ENCODE measurements at regions not wholly inside any gene's neighbourhood (a gene's known extent, or its start where the extent isn't known, plus 50 kb on each side); places are given as distances from the start of the nearest gene placed in this dataset.

DNA sequence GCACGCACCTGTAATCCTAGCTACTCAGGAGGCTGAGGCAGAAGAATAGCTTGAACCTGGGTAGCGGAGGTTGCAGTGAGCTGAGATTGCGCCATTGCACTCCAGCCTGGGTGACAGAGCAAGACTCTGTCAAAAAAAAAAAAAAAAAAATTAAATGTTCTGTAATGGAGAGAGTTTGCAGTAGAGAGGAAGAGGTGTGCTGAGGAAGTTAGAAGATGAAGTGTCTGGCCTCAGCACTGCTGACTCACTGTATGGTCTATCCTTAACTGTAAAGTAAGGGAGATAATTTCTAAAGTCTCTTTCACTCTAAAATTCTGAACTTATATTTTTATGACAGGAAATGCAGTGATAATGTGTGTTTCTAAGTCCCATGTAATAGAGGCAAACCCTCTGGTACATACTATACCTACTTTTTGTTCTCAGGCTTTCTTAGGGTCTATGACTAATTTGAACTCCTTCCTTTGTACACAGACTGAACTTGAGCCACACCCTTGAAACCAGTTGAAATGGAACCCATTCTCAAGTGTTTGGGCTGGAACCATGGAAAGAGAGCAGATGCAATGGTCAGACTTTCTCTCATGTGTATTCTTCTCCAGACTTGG, 278.1 kb upstream of the FAR2 start:
- Histone ChIP-seq H3K36me3 (ENCODE audit: control insufficient read depth, insufficient read depth, low read length) (no peaks in the 10 kb centered on the region), H3K4me3 (ENCODE audit: low read depth, low read length) (no peak overlapping the region), H3K27me3 (ENCODE audit: control insufficient read depth, insufficient read depth, low read length) (no peaks in the 10 kb centered on the region)
- peak; percentile 65 for DNase-seq (ENCODE audit: low read depth)
- FAIRE-seq = no peak
- TF ChIP-seq, protein P1, sequence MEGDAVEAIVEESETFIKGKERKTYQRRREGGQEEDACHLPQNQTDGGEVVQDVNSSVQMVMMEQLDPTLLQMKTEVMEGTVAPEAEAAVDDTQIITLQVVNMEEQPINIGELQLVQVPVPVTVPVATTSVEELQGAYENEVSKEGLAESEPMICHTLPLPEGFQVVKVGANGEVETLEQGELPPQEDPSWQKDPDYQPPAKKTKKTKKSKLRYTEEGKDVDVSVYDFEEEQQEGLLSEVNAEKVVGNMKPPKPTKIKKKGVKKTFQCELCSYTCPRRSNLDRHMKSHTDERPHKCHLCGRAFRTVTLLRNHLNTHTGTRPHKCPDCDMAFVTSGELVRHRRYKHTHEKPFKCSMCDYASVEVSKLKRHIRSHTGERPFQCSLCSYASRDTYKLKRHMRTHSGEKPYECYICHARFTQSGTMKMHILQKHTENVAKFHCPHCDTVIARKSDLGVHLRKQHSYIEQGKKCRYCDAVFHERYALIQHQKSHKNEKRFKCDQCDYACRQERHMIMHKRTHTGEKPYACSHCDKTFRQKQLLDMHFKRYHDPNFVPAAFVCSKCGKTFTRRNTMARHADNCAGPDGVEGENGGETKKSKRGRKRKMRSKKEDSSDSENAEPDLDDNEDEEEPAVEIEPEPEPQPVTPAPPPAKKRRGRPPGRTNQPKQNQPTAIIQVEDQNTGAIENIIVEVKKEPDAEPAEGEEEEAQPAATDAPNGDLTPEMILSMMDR (IDR thresholded peaks at IDR 0.05; ENCODE audit: insufficient read depth, low read length, severe bottlenecking) = no peak

DNA sequence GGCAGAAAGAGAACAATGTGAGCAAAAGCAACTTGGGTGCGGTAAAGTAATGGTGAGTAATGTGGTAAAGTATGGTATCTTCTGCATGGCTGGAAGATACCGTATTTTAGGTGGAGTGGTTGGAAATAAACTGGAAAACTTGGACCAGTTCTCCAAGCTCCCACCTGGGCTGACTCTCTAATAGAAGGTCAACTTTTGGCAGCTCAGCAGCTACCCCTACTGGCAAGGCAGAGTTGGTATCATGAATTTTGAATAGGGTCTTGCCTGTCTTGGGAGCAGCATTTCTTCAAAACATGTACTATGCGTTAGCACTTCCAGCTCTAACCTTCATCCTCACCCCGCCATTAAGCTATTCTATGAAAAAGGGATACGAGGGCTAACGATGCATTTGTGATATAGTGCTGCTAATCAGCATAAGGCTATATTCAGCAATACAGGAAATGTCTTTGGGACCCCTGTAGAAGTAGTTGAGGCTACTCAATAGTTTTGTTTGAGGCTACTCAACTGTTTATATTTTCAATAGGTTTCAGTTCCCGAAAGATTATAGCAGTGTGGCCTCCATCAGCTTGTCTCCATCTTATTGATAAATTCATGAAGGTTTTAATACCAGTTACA, 276.3 kb upstream of the FAR2 start:
- DNase-seq (ENCODE audit: low read depth) = peak; percentile 57
- H3K27me3 ChIP-seq (ENCODE audit: control insufficient read depth, insufficient read depth, low read length) = no peaks in the 10 kb centered on the region
- TF ChIP-seq, protein P1 (IDR thresholded peaks at IDR 0.05; ENCODE audit: insufficient read depth, low read length, severe bottlenecking) = peak; percentile 83
- FAIRE-seq = peak; percentile 76
- no peak overlapping the region for H3K4me3 ChIP-seq (ENCODE audit: low read depth, low read length)
- no peaks in the 10 kb centered on the region for H3K36me3 ChIP-seq (ENCODE audit: control insufficient read depth, insufficient read depth, low read length)

DNA sequence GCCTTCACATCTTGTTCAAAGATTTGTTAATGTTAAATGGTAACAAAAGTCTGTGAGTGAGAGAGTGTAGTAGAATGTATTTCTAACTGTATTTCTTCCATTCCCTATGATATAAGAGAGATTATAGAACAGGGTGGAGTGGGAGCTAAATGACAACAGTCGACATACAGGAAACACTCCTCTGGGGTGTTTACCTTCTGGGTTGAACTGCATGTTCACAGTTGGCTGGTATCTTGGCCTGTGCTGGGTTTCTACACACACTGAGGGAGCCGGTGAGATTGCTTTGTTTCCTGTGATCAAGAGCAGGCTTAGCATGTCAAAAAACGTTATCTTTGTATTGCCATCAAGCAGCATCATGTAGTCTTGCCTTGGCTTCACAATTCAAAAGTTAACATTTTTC, 274.3 kb upstream of the FAR2 start:
- FAIRE-seq = no peak
- no peak for DNase-seq (ENCODE audit: low read depth)
- Histone ChIP-seq H3K4me3 (ENCODE audit: low read depth, low read length) (no peak overlapping the region), H3K27me3 (ENCODE audit: control insufficient read depth, insufficient read depth, low read length) (no peaks in the 10 kb centered on the region), H3K36me3 (ENCODE audit: control insufficient read depth, insufficient read depth, low read length) (no peaks in the 10 kb centered on the region)
- TF ChIP-seq, protein P1 (IDR thresholded peaks at IDR 0.05; ENCODE audit: insufficient read depth, low read length, severe bottlenecking) = no peak

DNA sequence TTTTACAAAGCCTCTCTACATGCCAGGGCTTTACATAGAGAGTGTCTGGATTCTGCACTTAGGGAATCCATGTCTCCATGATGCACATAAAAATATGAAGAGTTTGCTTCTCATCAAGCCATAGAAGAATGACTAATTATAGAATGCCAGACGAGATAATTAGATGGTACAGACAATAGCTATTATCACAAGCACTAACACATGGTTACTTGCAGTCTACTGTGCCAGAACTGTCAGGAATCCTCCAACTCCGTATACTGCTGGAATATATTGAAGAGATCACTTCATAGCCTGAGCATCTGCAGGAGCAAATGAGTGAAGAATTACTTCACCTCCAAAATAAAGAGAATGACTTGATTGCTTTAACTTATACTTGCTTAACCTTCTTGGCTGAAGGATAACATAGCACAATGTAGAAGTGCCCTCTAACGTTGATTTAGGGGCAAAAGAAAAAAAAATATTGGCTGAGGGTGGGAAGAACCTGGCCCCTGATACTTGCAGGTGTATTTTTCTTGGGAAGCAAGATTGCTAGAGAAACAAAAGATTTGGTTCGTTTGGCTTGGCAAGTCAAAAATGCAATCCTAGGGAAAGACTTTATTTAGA, 272.8 kb upstream of the FAR2 start:
- Histone ChIP-seq H3K4me3 (ENCODE audit: low read depth, low read length) (no peak overlapping the region), H3K36me3 (ENCODE audit: control insufficient read depth, insufficient read depth, low read length) (no peaks in the 10 kb centered on the region), H3K27me3 (ENCODE audit: control insufficient read depth, insufficient read depth, low read length) (no peaks in the 10 kb centered on the region)
- FAIRE-seq (no peak), DNase-seq (ENCODE audit: low read depth) (no peak)
- TF ChIP-seq, protein P1 (IDR thresholded peaks at IDR 0.05; ENCODE audit: insufficient read depth, low read length, severe bottlenecking) = no peak

DNA sequence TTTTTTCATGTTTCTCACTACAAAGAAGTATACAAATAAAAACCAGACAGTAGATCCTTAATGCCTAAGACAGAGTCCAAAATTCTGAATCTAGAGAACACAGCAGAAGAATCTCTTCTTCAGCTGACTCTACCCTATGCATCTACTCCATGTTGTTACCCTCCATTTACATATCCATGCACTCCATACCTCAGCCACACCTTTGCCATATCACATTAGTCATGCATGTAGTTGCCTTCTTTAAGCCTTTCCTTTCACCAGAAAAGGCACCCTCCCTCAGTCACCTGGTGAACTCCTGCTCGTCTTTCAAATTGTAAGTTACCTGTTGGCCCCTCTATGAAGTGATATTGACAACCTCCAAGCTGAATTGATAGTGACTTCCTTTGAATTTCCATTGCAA, 271.2 kb upstream of the FAR2 start:
- TF ChIP-seq, protein P1 (IDR thresholded peaks at IDR 0.05; ENCODE audit: insufficient read depth, low read length, severe bottlenecking) = no peak
- Histone ChIP-seq H3K4me3 (ENCODE audit: low read depth, low read length) (no peak overlapping the region), H3K36me3 (ENCODE audit: control insufficient read depth, insufficient read depth, low read length) (no peaks in the 10 kb centered on the region), H3K27me3 (ENCODE audit: control insufficient read depth, insufficient read depth, low read length) (no peaks in the 10 kb centered on the region)
- no peak for FAIRE-seq
- DNase-seq (ENCODE audit: low read depth) = peak; percentile 45

All from bronchial epithelial cell (primary cell).